Panc1 (cell line): ENCODE measurements at regions not wholly inside any gene's neighbourhood (a gene's known extent, or its start where the extent isn't known, plus 50 kb on each side); places are given as distances from the start of the nearest gene placed in this dataset.

Experiments used
- ATAC-seq: fragments of 200-7000 bp; cut with Tn5 transposase; 2 replicates; pipeline ENCODE4 v1.9.1; 2020; ENCODE audit warnings: mild to moderate bottlenecking, moderate library complexity
- BruUV-seq: library from RNA; stranded (reverse); fragments of 400-500 nt; replicated peaks from 2 replicates; lab custom pipeline; 2021; lab: Mats Ljungman, UMichigan
- CTCF ChIA-PET: fragments of 300-600 bp; sonication (Branson Sonifier 250); formaldehyde crosslinking; loops from one replicate; lab custom pipeline; 2022; ENCODE audit warnings: antibody characterized with exemption; lab: Charles Lee
- POLR2A ChIA-PET: fragments of 300-600 bp; sonication (Branson Sonifier 250); formaldehyde crosslinking; loops from one replicate; lab custom pipeline; 2022; ENCODE audit warnings: antibody characterized with exemption; lab: Charles Lee
- DNase-seq: peaks from one replicate; pipeline ENCODE4 v3.0.0-alpha.2; 2010; ENCODE audit warnings: low read depth, low spot score
- H3K27ac ChIP-seq: 2 replicates; pipeline ENCODE4 v1.5.1; 2011; ENCODE audit warnings: mild to moderate bottlenecking, low read length, inconsistent platforms
- H3K27me3 ChIP-seq: fragments of 200-500 bp; sonication (Bioruptor generic); 2 replicates; pipeline ENCODE4 v1.6.0; 2014; ENCODE audit warnings: low read length, inconsistent platforms; ENCODE audit not compliant: control insufficient read depth, insufficient read depth
- H3K36me3 ChIP-seq: fragments of 200-500 bp; sonication (Bioruptor generic); 2 replicates; pipeline ENCODE4 v1.5.1; 2014; ENCODE audit warnings: inconsistent platforms, mild to moderate bottlenecking, low read length, moderate library complexity; ENCODE audit not compliant: control insufficient read depth, insufficient read depth
- H3K4me1 ChIP-seq: 2 replicates; pipeline ENCODE4 v1.5.1; 2011; ENCODE audit warnings: inconsistent platforms, mild to moderate bottlenecking, low read length, moderate library complexity; ENCODE audit not compliant: control insufficient read depth, insufficient read depth
- H3K4me3 ChIP-seq, 2 experiments: 2 replicates each; pipeline ENCODE4 v1.5.1; 2011 to 2012; ENCODE audit warnings: low read depth in 2 of 2, low read length in 2 of 2, mild to moderate bottlenecking in 2 of 2, inconsistent platforms in 1 of 2, moderate library complexity in 1 of 2
- H3K9me3 ChIP-seq: fragments of 200-500 bp; sonication (Bioruptor generic); 2 replicates; pipeline ENCODE4 v1.5.1; 2014; ENCODE audit warnings: low read depth, mild to moderate bottlenecking, inconsistent platforms, low read length, moderate library complexity; ENCODE audit not compliant: control insufficient read depth, insufficient read depth
- POLR2AphosphoS5 ChIP-seq: IDR thresholded peaks from 2 replicates; pipeline ENCODE4 v1.6.1; 2012; ENCODE audit warnings: mild to moderate bottlenecking, low read depth, low read length, moderate library complexity
- SIN3A ChIP-seq: IDR thresholded peaks from 2 replicates; pipeline ENCODE4 v1.6.1; 2012; ENCODE audit warnings: low read depth, mild to moderate bottlenecking, low read length, moderate library complexity, borderline replicate concordance; ENCODE audit not compliant: insufficient read depth
- TCF7L2 ChIP-seq: IDR thresholded peaks from 2 replicates; pipeline ENCODE4 v1.6.1; 2011; ENCODE audit warnings: mild to moderate bottlenecking, low read depth, low read length, inconsistent platforms
- in situ Hi-C: cut with HindIII; loops from 2 replicates; pipeline ENCODE4 v1.10.0; 2016; ENCODE audit warnings: low sequenced_read_pairs, low pct_unique_long_range_greater_than_20kb
- intact Hi-C: fragments of 100-400 bp; cut with micrococcal nuclease; formaldehyde crosslinking; loops from one replicate; pipeline ENCODE4 v1.10.0; 2022; ENCODE audit not compliant: unreplicated experiment
- TF ChIP-seq, protein P1 (sequence below): fragments of 450-650 bp; IDR thresholded peaks from 2 replicates; pipeline ENCODE4 v1.5.1; 2017; ENCODE audit warnings: mild to moderate bottlenecking
- TF ChIP-seq, protein P2 (sequence below), 2 experiments: IDR thresholded peaks; 2 replicates each; pipeline ENCODE4 v1.6.1; 2011 to 2012; ENCODE audit warnings: low read depth in 2 of 2, control low read depth in 1 of 2, low read length in 1 of 2, mild to moderate bottlenecking in 1 of 2, moderate library complexity in 1 of 2; ENCODE audit not compliant: insufficient read depth in 1 of 2

DNA sequence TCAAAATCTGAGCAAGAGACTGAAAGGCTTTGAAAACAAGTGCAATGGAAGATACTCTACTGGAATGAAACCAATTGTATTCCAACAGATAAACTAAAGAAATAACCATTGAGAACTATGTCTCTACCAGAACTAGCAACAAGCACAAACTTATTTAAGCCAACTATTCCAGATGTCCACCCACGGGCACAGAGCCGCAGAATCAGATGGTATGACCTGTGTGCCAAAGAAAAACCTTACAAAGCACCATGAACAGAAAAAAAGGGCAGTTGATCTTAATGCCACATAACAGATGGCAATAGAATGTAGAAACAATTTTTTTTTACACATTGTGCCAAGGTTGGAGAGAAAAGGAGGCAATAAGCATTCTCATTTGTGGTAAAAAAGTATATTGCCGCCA is 269.3 kb upstream of the ADGRL3 start:
- H3K9me3 ChIP-seq, result no peaks in the 10 kb centered on the region
- TF ChIP-seq TCF7L2, result no peak
- no peak for TF ChIP-seq SIN3A
- TF ChIP-seq POLR2AphosphoS5, result no peak
- TF ChIP-seq, protein P1, sequence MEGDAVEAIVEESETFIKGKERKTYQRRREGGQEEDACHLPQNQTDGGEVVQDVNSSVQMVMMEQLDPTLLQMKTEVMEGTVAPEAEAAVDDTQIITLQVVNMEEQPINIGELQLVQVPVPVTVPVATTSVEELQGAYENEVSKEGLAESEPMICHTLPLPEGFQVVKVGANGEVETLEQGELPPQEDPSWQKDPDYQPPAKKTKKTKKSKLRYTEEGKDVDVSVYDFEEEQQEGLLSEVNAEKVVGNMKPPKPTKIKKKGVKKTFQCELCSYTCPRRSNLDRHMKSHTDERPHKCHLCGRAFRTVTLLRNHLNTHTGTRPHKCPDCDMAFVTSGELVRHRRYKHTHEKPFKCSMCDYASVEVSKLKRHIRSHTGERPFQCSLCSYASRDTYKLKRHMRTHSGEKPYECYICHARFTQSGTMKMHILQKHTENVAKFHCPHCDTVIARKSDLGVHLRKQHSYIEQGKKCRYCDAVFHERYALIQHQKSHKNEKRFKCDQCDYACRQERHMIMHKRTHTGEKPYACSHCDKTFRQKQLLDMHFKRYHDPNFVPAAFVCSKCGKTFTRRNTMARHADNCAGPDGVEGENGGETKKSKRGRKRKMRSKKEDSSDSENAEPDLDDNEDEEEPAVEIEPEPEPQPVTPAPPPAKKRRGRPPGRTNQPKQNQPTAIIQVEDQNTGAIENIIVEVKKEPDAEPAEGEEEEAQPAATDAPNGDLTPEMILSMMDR, result no peak
- TF ChIP-seq, protein P2, sequence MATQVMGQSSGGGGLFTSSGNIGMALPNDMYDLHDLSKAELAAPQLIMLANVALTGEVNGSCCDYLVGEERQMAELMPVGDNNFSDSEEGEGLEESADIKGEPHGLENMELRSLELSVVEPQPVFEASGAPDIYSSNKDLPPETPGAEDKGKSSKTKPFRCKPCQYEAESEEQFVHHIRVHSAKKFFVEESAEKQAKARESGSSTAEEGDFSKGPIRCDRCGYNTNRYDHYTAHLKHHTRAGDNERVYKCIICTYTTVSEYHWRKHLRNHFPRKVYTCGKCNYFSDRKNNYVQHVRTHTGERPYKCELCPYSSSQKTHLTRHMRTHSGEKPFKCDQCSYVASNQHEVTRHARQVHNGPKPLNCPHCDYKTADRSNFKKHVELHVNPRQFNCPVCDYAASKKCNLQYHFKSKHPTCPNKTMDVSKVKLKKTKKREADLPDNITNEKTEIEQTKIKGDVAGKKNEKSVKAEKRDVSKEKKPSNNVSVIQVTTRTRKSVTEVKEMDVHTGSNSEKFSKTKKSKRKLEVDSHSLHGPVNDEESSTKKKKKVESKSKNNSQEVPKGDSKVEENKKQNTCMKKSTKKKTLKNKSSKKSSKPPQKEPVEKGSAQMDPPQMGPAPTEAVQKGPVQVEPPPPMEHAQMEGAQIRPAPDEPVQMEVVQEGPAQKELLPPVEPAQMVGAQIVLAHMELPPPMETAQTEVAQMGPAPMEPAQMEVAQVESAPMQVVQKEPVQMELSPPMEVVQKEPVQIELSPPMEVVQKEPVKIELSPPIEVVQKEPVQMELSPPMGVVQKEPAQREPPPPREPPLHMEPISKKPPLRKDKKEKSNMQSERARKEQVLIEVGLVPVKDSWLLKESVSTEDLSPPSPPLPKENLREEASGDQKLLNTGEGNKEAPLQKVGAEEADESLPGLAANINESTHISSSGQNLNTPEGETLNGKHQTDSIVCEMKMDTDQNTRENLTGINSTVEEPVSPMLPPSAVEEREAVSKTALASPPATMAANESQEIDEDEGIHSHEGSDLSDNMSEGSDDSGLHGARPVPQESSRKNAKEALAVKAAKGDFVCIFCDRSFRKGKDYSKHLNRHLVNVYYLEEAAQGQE (IDR thresholded peaks at IDR 0.05; ENCODE audit: insufficient read depth in 1 of 2, low read depth in 2 of 2, low read length in 1 of 2), result no peak
- H3K36me3 ChIP-seq, result no peaks in the 10 kb centered on the region
- DNase-seq (no peak), ATAC-seq (no peak)
- H3K4me1 ChIP-seq, result no peaks in the 10 kb centered on the region
- no peaks in the 10 kb centered on the region for H3K27me3 ChIP-seq
- no peak overlapping the region for H3K27ac ChIP-seq
- intact Hi-C loops, result no loop called here
- no peak overlapping the region for H3K4me3 ChIP-seq
- ChIA-PET CTCF (no interaction called here), POLR2A (no interaction called here)
- in situ Hi-C loops, result no loop called here
- BruUV-seq, result no TSS peak

DNA sequence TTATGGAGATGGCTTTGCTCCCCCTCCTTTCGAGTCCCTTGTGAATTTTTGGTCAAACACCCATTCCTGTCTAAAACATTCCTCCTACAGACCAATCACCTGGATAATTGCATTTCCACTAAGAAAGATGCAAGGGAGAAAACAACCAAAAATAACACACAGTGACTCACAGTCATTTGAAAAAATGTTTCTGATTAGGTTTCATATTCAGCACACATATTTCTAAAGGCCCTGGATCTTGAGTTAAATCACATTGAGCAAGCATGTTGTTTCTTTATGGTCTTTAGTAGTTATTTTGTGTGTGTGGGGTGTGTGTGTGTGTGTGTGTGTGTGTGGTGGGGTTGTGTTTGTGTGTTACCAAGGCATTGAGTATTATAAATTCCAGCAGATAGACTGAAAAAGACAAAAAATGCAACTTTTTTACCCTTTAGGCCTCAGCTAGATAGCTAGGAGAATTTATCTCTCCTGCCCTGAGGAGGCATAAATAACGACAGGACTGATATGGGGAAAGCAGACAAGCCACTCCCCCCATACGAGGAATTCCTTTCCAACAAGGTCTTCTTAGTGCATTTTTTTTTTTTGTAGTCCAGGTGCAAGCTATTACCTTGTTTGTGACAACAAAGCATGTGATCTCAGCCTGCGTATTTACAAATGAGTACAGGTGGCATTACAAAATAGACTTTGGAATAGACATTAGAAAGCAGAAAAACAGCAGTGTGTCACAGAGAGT is 265.4 kb upstream of the ADGRL3 start:
- DNase-seq (no peak), ATAC-seq (no peak)
- H3K4me3 ChIP-seq, result no peak overlapping the region
- CTCF ChIA-PET, result interaction anchor here (0.7 kb wide), 1 partner anchor 34 kb away, joined by 3 read pairs; no protein-coding TSS in a partner anchor
- no peaks in the 10 kb centered on the region for H3K27me3 ChIP-seq
- intact Hi-C loops, result no loop called here
- POLR2A ChIA-PET, result no interaction called here
- H3K4me1 ChIP-seq, result no peaks in the 10 kb centered on the region
- H3K36me3 ChIP-seq, result no peaks in the 10 kb centered on the region
- TF ChIP-seq SIN3A (no peak), TCF7L2 (no peak), POLR2AphosphoS5 (no peak)
- TF ChIP-seq, protein P1, result no peak
- TF ChIP-seq, protein P2 (IDR thresholded peaks at IDR 0.05; ENCODE audit: insufficient read depth in 1 of 2, low read depth in 2 of 2, low read length in 1 of 2), result no peak
- no peak overlapping the region for H3K27ac ChIP-seq
- BruUV-seq, result no TSS peak
- in situ Hi-C loops, result no loop called here
- no peaks in the 10 kb centered on the region for H3K9me3 ChIP-seq
